GM21381 (cell line): ENCODE measurements at regions not wholly inside any gene's neighbourhood (a gene's known extent, or its start where the extent isn't known, plus 50 kb on each side); places are given as distances from the start of the nearest gene placed in this dataset.
"Not testable (repeated sequence)": the region's sequence is repeated elsewhere in the genome, so short reads cannot be mapped to it uniquely, and the experiment has no call there.

Experiments used
- ATAC-seq: cut with Tn5 transposase; IDR thresholded peaks from one replicate; pipeline ENCODE4 v1.9.1; 2021; ENCODE audit warnings: mild to moderate bottlenecking, moderate library complexity; ENCODE audit not compliant: unreplicated experiment

GRCh38 chr9:80509358-80509757 lies 937.6 kb downstream of the TLE4 start:
- ATAC-seq = no peak

- ATAC-seq = no peak
Observed at GRCh38 chr9:80507611-80508010, 935.8 kb downstream of the TLE4 start.

DNA sequence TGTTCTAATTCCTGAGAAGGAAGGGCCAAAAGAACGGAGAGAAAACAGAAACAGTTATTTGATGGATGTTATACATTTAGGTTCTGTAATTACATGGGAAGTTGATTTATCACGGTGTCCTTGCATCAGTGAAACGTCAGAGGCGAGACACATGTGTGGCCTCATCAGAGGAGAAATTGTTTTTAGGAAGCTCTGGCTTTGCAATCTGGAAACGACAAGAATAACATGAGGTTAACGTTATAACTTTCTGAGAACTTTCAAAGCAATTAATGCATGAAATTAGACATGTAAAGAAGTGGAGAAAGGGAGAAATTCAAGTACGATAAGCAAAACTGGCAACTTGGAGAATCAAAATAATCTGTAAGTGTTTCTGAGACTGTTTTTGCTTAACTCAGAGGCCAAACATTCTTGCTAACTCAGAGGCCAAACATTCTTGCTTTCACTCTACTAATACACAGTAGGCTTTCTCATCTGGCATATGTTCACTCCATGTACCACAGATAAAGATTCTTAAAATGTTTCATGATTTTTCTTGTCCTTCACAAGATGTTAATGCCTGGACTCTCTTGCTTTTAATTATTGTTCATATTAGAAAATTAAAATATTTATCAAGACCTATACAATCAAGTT lies 933.0 kb downstream of the TLE4 start:
- ATAC-seq = no peak

DNA sequence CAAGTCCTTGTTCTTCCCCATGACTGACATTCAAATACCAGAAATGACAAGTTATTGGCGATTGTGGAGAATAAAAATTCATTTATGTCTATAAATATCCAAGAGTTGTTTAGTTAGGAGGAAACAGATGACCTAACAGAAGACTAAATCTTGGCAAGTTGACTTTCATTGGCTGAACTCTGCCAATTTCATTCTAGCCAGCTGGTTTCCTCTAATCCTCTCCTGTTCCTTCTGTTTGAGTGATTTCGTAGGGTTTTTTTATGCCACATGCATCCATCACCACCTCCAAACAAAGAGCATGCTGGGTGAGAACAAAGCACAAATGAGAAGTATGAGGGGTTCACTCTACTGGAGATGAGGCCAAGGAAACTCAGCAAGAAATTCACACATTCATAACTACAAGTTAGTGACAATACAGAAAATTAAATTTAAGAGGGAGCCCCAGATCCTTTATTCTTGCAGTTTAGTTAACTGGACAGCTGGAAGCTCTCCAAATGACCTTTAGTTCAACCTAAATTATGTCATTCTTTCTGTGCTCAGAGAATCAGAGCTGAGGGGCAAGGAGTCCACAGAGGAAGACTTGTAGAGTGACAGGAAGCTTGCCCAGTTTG lies 932.0 kb downstream of the TLE4 start:
- no peak for ATAC-seq

GRCh38 chr9:80502306-80502705 lies 930.5 kb downstream of the TLE4 start:
- ATAC-seq = no peak

DNA sequence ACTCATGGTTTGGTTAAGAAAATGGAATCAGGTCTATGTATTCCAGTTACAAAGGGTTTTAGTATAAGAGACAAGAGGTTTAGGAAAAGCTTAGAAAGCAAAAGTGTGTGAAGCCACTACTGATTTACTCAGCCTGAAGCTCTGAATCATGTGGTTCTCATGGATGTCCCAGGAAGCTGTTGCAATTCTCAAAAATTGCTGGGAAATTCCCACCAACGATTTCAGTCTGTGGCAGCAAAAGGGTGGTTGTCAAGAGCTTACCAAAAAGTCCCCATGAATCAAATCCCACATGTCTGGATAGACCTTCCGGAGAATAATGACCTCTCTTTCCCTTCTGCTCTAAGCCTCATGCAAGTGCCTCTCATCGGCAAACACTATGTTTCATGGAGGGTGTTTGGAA lies 929.9 kb downstream of the TLE4 start:
- ATAC-seq = no peak

GRCh38 chr9:80500300-80500699 lies 928.5 kb downstream of the TLE4 start:
- ATAC-seq = no peak

- ATAC-seq = no peak
Observed at GRCh38 chr9:80498001-80498555, 926.3 kb downstream of the TLE4 start.

- ATAC-seq = no peak
Observed at GRCh38 chr9:80496901-80497556, 925.3 kb downstream of the TLE4 start.

GRCh38 chr9:80493258-80493657 lies 921.5 kb downstream of the TLE4 start:
- no peak for ATAC-seq

- no peak for ATAC-seq
Observed at GRCh38 chr9:80492221-80492620, 920.5 kb downstream of the TLE4 start.

- no peak for ATAC-seq
Observed at GRCh38 chr9:80491086-80491696, 919.4 kb downstream of the TLE4 start.

- ATAC-seq = no peak
Observed at GRCh38 chr9:80489329-80489728, 917.6 kb downstream of the TLE4 start.

DNA sequence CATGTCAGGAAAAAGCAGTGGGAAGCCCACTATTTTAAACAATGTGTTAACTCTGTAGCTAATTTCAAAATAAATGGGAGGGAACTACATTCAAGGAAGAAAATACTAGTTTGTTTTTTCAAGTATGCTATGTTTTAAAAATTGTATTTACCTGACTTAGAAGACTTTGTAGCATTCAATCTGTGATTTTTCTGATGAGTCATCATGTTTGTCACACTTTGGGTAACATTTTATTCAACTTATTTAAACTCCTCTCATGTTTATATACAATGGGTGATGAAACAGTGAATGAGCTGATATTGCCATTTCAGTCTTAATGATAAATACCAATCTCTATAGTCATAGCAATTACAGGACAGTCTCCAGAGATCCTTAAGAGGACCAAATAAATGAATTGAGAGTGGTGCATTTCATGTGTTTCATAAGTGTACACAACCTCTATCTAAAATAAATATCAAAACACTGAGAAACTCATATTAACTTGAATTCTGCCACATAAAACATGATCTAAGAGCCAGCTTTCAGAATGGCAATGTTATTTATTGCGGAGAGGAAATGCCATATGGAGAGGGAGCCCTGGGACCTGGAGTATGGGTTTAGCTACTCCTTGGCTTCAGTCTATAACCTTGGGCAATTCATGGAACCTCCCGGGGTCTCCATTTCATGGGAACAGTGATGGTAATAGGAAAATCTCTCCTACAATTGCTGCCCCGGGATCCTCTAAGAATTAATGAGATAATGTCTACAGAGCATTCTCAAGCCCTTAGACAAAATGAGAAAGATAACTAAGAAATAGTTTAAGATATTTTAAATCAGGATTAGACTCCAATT lies 913.9 kb downstream of the TLE4 start:
- ATAC-seq = no peak

- ATAC-seq = not testable (repeated sequence)
Observed at GRCh38 chr9:80482251-80482650, 910.5 kb downstream of the TLE4 start.

GRCh38 chr9:80467632-80468031 lies 895.9 kb downstream of the TLE4 start:
- no peak for ATAC-seq

DNA sequence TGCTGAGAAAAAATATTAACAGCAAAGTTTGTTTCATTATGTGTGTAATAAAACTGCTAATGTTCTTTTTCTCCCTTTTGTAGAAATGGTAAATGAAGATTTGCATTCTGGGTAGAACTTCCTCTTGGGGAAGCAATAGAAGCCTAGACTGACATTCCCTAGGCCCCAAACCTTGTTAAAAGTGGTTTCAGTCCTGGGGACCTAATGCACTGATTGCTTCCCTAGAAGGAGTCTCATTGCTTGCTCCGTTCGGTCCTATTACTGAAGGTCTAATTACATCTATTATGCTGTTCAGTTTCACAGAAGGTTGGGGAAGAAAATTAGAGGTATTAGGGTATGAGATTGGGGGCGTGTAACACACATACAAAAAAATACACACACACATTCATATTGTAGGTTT lies 893.8 kb downstream of the TLE4 start:
- ATAC-seq = no peak

DNA sequence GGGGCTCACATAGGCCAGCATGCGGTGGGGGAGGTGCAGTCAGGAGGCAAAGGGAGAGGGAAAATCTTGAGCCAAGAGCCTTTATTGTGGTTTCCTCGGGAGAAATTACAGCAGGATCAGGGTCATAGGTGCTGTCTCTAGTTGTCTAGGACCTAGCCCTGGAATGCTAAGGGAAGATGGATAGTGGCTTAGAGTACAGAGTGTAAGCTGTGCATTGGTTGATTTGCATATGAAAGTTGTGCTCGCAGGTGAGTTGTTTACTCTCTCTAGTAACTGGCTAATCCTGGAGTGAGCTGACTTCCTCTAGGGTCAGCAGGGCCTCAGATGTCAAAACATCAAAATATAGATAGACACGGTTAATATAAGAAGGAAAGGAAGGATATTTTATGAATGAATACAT lies 877.7 kb downstream of the TLE4 start:
- no peak for ATAC-seq

- ATAC-seq = no peak
Observed at GRCh38 chr9:80448996-80449395, 877.2 kb downstream of the TLE4 start.

DNA sequence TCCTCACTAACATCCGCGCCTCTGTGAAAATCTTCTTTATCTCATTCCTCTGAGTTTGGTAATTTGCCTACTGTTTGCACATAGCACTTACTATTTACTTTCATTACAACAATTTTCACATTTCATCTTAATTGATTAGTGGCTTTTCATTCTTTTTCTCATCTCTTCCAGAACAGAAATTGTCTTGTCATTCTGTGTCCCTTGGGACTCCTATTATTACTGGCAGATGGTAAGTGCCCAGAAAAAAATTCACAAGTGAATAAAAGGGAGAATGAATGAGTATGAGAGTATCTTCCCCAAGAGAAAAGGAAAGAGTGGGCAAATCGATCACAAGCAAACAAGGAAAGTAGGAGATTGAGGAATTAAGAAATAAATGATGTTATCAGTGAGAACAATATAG lies 876.1 kb downstream of the TLE4 start:
- no peak for ATAC-seq

DNA sequence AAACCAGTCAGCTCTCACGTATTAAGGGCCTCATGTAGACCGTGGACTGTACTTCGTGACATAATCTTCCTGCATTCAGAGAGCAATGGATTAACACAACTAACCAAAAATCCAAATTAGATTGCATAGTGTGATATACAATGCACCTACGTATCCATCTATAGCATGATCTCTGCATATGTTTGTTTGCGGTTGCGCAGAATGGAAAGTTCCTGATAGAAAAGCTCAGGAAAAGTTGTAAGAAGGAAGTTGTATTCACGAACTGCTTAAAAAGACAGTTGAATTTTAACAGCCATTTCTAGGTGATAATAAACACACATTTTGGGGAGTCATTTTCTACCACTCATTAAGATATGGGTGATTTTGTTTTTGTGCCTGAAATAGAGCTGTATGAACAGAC lies 869.0 kb downstream of the TLE4 start:
- no peak for ATAC-seq
